Progenitor cell of endocrine pancreas (in vitro differentiated cells): ENCODE measurements at regions not wholly inside any gene's neighbourhood (a gene's known extent, or its start where the extent isn't known, plus 50 kb on each side); places are given as distances from the start of the nearest gene placed in this dataset.

ENCODE experiments used
- DNase-seq: peaks from one replicate; pipeline ENCODE4 v3.0.0; 2021; ENCODE audit warnings: low spot score; ENCODE audit not compliant: unreplicated experiment
- H3K27ac Mint-ChIP-seq: 2 replicates; pipeline ENCODE4 v1.8.0; 2021; ENCODE audit warnings: mild to moderate bottlenecking, moderate library complexity, mixed read lengths
- H3K27me3 Mint-ChIP-seq: 2 replicates; pipeline ENCODE4 v1.8.0; 2021; ENCODE audit warnings: mixed read lengths
- H3K36me3 Mint-ChIP-seq: 2 replicates; pipeline ENCODE4 v1.8.0; 2022; ENCODE audit warnings: mixed read lengths; ENCODE audit not compliant: insufficient read depth
- H3K4me1 Mint-ChIP-seq: 2 replicates; pipeline ENCODE4 v1.8.0; 2021; ENCODE audit warnings: low read depth, mixed read lengths
- H3K4me3 Mint-ChIP-seq: 2 replicates; pipeline ENCODE4 v1.8.0; 2021; ENCODE audit warnings: low read depth, mild to moderate bottlenecking, moderate library complexity, mixed read lengths
- H3K9me3 Mint-ChIP-seq: 2 replicates; pipeline ENCODE4 v1.8.0; 2021; ENCODE audit warnings: low read depth, mixed read lengths
- CTCF ChIP-seq: fragments of 200-600 bp; sonication (generic); IDR thresholded peaks from one replicate; pipeline ENCODE4 v1.5.0; 2021; ENCODE audit warnings: antibody characterized with exemption, mild to moderate bottlenecking; ENCODE audit not compliant: unreplicated experiment

DNA sequence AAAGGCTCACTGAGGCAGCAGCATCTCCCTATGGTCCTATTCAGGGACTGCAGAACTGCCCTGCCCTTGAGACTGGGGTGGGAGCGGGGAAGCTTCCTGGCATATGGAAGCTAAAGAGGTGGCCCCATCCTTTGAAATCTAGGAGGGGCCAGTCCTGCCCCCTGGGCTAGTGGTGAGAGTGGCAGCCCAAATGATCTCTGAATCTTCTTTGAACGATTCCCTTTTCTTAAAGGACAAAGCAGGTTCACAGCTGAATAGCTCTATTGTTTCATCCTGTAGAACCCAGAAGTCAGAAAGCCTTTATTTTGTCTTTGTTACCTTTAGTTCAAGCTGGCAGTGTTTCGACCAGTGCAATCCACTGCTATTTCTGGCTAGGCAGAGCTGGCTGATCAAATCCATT, 741.9 kb downstream of the IRX1 start:
- no peak for TF ChIP-seq CTCF
- peaks cover 9% of the 10 kb centered on the region for H3K27me3 Mint-ChIP-seq
- DNase-seq: no peak
- no peaks in the 10 kb centered on the region for H3K4me1 Mint-ChIP-seq
- no peaks in the 10 kb centered on the region for H3K9me3 Mint-ChIP-seq
- H3K36me3 Mint-ChIP-seq: no peaks in the 10 kb centered on the region
- H3K27ac Mint-ChIP-seq: no peak overlapping the region
- H3K4me3 Mint-ChIP-seq: no peak overlapping the region

DNA sequence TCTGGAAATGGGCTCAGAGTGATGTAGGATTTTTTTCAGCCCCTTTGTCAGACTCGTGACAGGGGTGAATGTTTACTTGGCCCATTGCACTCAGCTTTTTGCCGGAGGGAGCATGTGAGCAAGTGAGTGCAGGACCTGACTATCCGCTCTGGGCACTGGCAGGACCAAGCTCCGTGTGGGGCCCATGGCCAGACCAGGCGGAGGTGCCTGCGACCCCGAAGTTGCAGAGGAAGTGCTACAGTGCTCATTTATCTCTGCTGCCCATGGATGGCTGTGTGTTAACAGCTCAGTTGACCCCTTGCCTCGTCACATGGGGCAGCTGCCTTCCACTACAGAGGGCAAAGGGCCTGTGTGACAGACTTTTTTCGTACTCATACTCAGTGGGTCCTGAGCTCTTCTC, 744.3 kb downstream of the IRX1 start:
- no peak overlapping the region for H3K27ac Mint-ChIP-seq
- no peaks in the 10 kb centered on the region for H3K4me1 Mint-ChIP-seq
- no peak for TF ChIP-seq CTCF
- H3K9me3 Mint-ChIP-seq: no peaks in the 10 kb centered on the region
- DNase-seq: no peak
- no peak overlapping the region for H3K4me3 Mint-ChIP-seq
- H3K27me3 Mint-ChIP-seq: peaks cover 9% of the 10 kb centered on the region
- no peaks in the 10 kb centered on the region for H3K36me3 Mint-ChIP-seq

GRCh38 chr5:4345850-4346249, 750.2 kb downstream of the IRX1 start:
- H3K4me3 Mint-ChIP-seq: no peak overlapping the region
- DNase-seq: no peak
- H3K27ac Mint-ChIP-seq: no peak overlapping the region
- no peaks in the 10 kb centered on the region for H3K36me3 Mint-ChIP-seq
- no peaks in the 10 kb centered on the region for H3K9me3 Mint-ChIP-seq
- H3K27me3 Mint-ChIP-seq: peaks cover 11% of the 10 kb centered on the region
- no peak for TF ChIP-seq CTCF
- H3K4me1 Mint-ChIP-seq: no peaks in the 10 kb centered on the region

- H3K27me3 Mint-ChIP-seq: peaks cover 11% of the 10 kb centered on the region
- H3K9me3 Mint-ChIP-seq: peaks cover 4% of the 10 kb centered on the region
- H3K27ac Mint-ChIP-seq: no peak overlapping the region
- H3K4me1 Mint-ChIP-seq: no peaks in the 10 kb centered on the region
- no peak for TF ChIP-seq CTCF
- H3K36me3 Mint-ChIP-seq: no peaks in the 10 kb centered on the region
- no peak overlapping the region for H3K4me3 Mint-ChIP-seq
- DNase-seq: no peak
Observed at GRCh38 chr5:4348423-4348822, 752.8 kb downstream of the IRX1 start.

DNA sequence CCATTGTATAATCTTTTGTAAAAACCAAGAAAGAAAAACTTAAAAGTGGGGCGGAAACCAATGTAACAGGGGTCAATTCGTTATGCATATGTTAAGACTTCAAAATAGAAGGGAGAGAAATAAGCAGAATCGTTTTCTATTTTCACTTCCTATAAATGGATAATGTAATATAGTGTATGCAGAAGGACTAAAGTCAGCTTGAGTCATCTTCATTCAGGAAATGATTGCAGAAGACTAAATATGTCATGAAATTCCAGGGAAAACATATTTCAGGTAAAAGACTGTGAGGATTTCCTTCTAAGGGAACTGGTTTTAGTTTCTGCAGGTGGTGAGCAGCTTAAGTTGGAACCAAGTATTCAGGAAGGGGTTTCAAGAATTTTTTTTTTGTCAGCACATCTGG, 753.3 kb downstream of the IRX1 start:
- H3K36me3 Mint-ChIP-seq: no peaks in the 10 kb centered on the region
- no peak overlapping the region for H3K4me3 Mint-ChIP-seq
- H3K27me3 Mint-ChIP-seq: peaks cover 11% of the 10 kb centered on the region
- H3K27ac Mint-ChIP-seq: no peak overlapping the region
- H3K4me1 Mint-ChIP-seq: no peaks in the 10 kb centered on the region
- peaks cover 4% of the 10 kb centered on the region for H3K9me3 Mint-ChIP-seq
- no peak for TF ChIP-seq CTCF
- DNase-seq: no peak
